CD4-positive, alpha-beta T cell (primary cell): ENCODE measurements at regions not wholly inside any gene's neighbourhood (a gene's known extent, or its start where the extent isn't known, plus 50 kb on each side); places are given as distances from the start of the nearest gene placed in this dataset.

ENCODE experiments used
- ATAC-seq: fragments of 200-7000 bp; cut with Tn5 transposase; one replicate; pipeline ENCODE4 v1.10.0; 2022; ENCODE audit warnings: mild to moderate bottlenecking; ENCODE audit not compliant: poor library complexity
- CTCF ChIA-PET: fragments of 350-600 bp; sonication (Branson Sonifier 250); formaldehyde crosslinking; loops from one replicate; lab custom pipeline; 2021; ENCODE audit warnings: antibody characterized with exemption, inconsistent platforms; lab: Charles Lee
- POLR2A ChIA-PET: fragments of 350-600 bp; sonication (Branson Sonifier 250); formaldehyde crosslinking; loops from one replicate; lab custom pipeline; 2021; ENCODE audit warnings: antibody characterized with exemption, inconsistent platforms; lab: Charles Lee
- DNase-seq, 14 experiments: peaks; one replicate each; pipeline ENCODE4 v3.0.0-alpha.2; 2013 to 2020; ENCODE audit warnings: mixed read lengths in 2 of 14
- H3K27ac ChIP-seq, 2 donors: one replicate each; pipeline versions ENCODE4 v1.5.1 to v1.7.0; 2013; ENCODE audit warnings: low read length in 2 of 2, low read depth in 1 of 2, mild to moderate bottlenecking in 1 of 2
- H3K27me3 ChIP-seq, 2 experiments: 1 replicate in 1 of 2; 2 replicates in 1 of 2; pipeline versions ENCODE4 v1.6.1 to v1.7.0; 2013; ENCODE audit warnings: low read length in 2 of 2, control low read depth in 1 of 2, mild to moderate bottlenecking in 1 of 2, moderate library complexity in 1 of 2; ENCODE audit not compliant: insufficient read depth in 2 of 2, control insufficient read depth in 1 of 2
- H3K36me3 ChIP-seq: one replicate; pipeline ENCODE4 v1.6.1; 2013; ENCODE audit warnings: low read length, control low read depth; ENCODE audit not compliant: insufficient read depth
- H3K4me1 ChIP-seq: one replicate; pipeline ENCODE4 v1.6.1; 2013; ENCODE audit warnings: low read length, control low read depth; ENCODE audit not compliant: insufficient read depth
- H3K4me3 ChIP-seq: one replicate; pipeline ENCODE4 v1.5.1; 2013; ENCODE audit warnings: mild to moderate bottlenecking, low read length, moderate library complexity
- H3K9me3 ChIP-seq, 2 experiments: 1 replicate in 1 of 2; 2 replicates in 1 of 2; pipeline versions ENCODE4 v1.6.1 to v1.7.0; 2013; ENCODE audit warnings: low read length in 2 of 2, mild to moderate bottlenecking in 2 of 2, control low read depth in 1 of 2, moderate library complexity in 1 of 2; ENCODE audit not compliant: control insufficient read depth in 1 of 2, insufficient read depth in 1 of 2
- H3K27ac Mint-ChIP-seq: one replicate; pipeline ENCODE4 v1.8.0; 2020; ENCODE audit warnings: mixed read lengths
- H3K27me3 Mint-ChIP-seq: one replicate; pipeline ENCODE4 v1.8.0; 2021; ENCODE audit warnings: mixed read lengths
- H3K36me3 Mint-ChIP-seq: one replicate; pipeline ENCODE4 v1.8.0; 2021; ENCODE audit warnings: low read depth, mixed read lengths
- H3K4me1 Mint-ChIP-seq: one replicate; pipeline ENCODE4 v1.8.0; 2021; ENCODE audit warnings: low read depth, mixed read lengths
- H3K4me3 Mint-ChIP-seq: one replicate; pipeline ENCODE4 v1.8.0; 2020; ENCODE audit warnings: mild to moderate bottlenecking, mixed read lengths
- H3K9me3 Mint-ChIP-seq: one replicate; pipeline ENCODE4 v1.8.0; 2020; ENCODE audit warnings: mixed read lengths
- intact Hi-C, 2 experiments: fragments of 100-400 bp; cut with DNase I in 1 of 2; cut with micrococcal nuclease in 1 of 2; formaldehyde crosslinking; loops; one replicate each; pipeline versions ENCODE4 v1.15.1 to v1.9.0; 2023 to 2025; cut with DNase I, micrococcal nuclease
- TF ChIP-seq, protein P1 (sequence below): fragments of 200-600 bp; IDR thresholded peaks from one replicate; pipeline ENCODE4 v1.8.0; 2022; ENCODE audit warnings: antibody characterized with exemption, mild to moderate bottlenecking

DNA sequence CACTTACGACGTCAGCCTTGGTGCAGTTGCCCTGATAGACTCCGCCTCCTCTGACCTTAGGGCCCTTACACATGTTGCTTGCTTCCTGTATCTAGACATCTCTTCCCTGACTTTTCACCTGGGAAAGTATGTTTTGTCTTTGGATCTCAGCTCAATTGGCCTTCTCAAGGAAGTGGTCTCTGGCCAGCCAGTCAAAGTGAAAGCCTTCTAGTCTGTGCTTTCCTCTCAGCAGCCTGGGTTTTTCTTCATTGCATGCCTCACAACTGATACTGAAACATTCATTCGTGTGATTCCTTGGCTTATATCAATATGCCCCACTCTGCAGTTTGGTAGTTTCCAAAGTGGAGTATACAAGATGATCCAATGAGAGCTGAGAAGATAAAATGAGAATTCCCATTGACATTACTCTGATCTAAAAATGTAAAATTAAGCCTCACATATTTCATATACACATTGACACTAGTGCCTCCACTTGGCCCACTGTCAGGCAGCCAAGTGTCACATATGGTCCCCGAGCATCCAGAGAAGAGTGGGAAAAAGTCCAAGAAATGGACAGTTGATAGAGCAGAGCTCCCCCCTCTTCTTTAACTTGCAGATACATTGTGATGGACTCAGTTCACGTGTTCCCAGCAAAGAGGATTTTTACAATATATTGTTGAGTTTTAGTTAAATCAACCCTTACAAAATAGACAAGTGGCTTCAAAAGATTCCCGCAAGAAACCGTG, 371.2 kb upstream of the ASIC2 start:
- ATAC-seq: no peak
- H3K4me3 Mint-ChIP-seq: no peak overlapping the region
- CTCF ChIA-PET: no interaction called here
- no peaks in the 10 kb centered on the region for H3K27me3 Mint-ChIP-seq
- Histone ChIP-seq H3K4me3 (no peak overlapping the region), H3K27me3 (no peaks in the 10 kb centered on the region), H3K4me1 (peaks cover 9% of the 10 kb centered on the region), H3K9me3 (peaks cover 0 to 4% of the 10 kb centered on the region in 2 experiments), H3K27ac (no peak overlapping the region), H3K36me3 (no peaks in the 10 kb centered on the region)
- H3K9me3 Mint-ChIP-seq: no peaks in the 10 kb centered on the region
- H3K27ac Mint-ChIP-seq: no peak overlapping the region
- TF ChIP-seq, protein P1, sequence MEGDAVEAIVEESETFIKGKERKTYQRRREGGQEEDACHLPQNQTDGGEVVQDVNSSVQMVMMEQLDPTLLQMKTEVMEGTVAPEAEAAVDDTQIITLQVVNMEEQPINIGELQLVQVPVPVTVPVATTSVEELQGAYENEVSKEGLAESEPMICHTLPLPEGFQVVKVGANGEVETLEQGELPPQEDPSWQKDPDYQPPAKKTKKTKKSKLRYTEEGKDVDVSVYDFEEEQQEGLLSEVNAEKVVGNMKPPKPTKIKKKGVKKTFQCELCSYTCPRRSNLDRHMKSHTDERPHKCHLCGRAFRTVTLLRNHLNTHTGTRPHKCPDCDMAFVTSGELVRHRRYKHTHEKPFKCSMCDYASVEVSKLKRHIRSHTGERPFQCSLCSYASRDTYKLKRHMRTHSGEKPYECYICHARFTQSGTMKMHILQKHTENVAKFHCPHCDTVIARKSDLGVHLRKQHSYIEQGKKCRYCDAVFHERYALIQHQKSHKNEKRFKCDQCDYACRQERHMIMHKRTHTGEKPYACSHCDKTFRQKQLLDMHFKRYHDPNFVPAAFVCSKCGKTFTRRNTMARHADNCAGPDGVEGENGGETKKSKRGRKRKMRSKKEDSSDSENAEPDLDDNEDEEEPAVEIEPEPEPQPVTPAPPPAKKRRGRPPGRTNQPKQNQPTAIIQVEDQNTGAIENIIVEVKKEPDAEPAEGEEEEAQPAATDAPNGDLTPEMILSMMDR: no peak
- DNase-seq: no peak
- H3K4me1 Mint-ChIP-seq: peaks cover 12% of the 10 kb centered on the region
- no peaks in the 10 kb centered on the region for H3K36me3 Mint-ChIP-seq
- POLR2A ChIA-PET: no interaction called here
- intact Hi-C loops: no loop called here

- peaks cover 12% of the 10 kb centered on the region for H3K4me1 Mint-ChIP-seq
- Histone ChIP-seq H3K27me3 (no peaks in the 10 kb centered on the region), H3K9me3 (no peaks in the 10 kb centered on the region), H3K36me3 (no peaks in the 10 kb centered on the region), H3K27ac (no peak overlapping the region), H3K4me1 (peaks cover 9% of the 10 kb centered on the region), H3K4me3 (peak overlapping the region; percentile 15)
- H3K9me3 Mint-ChIP-seq: no peaks in the 10 kb centered on the region
- ChIA-PET POLR2A (no interaction called here), CTCF (no interaction called here)
- no peaks in the 10 kb centered on the region for H3K27me3 Mint-ChIP-seq
- peak overlapping the region; percentile 64 for H3K4me3 Mint-ChIP-seq
- peak; percentile 81 for ATAC-seq
- no peaks in the 10 kb centered on the region for H3K36me3 Mint-ChIP-seq
- peak in 8 of 14 experiments; percentile 2 to 57 (median 24) for DNase-seq
- H3K27ac Mint-ChIP-seq: peak overlapping the region; percentile 30
- intact Hi-C loops: no loop called here
- TF ChIP-seq, protein P1: no peak
Measured at GRCh38 chr17:33667052-33667509, 374.0 kb upstream of the ASIC2 start.

DNA sequence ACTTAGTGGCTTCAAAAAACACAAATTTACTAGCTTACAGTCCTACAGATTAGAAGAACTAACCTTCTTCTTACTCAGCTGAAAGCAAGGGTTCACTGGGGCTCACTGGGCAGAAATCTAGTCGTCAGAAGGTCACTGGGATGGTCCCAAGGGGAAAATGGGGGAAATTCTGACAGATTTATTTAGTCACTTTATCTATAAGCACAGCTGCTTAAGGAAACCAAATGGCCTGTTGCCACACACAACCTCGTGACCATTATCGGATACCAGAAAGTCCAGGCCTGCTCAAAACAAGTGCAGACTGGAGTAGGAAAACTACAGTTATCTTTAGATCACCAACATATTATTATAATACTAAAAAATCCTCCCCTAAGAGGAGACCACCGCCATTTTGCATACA, 374.6 kb upstream of the ASIC2 start:
- H3K27me3 ChIP-seq: no peaks in the 10 kb centered on the region
- H3K36me3 ChIP-seq: no peaks in the 10 kb centered on the region
- ATAC-seq: no peak
- POLR2A ChIA-PET: no interaction called here
- H3K9me3 ChIP-seq: no peaks in the 10 kb centered on the region
- Mint-ChIP-seq H3K4me1 (peaks cover 12% of the 10 kb centered on the region), H3K36me3 (no peaks in the 10 kb centered on the region), H3K4me3 (no peak overlapping the region), H3K9me3 (no peaks in the 10 kb centered on the region), H3K27ac (peak overlapping the region; percentile 30), H3K27me3 (no peaks in the 10 kb centered on the region)
- no peak for DNase-seq
- H3K4me3 ChIP-seq: no peak overlapping the region
- CTCF ChIA-PET: no interaction called here
- TF ChIP-seq, protein P1: no peak
- intact Hi-C loops: no loop called here
- H3K27ac ChIP-seq: no peak overlapping the region
- H3K4me1 ChIP-seq: peaks cover 9% of the 10 kb centered on the region
